IMR-90 (cell line): ENCODE measurements at regions not wholly inside any gene's neighbourhood (a gene's known extent, or its start where the extent isn't known, plus 50 kb on each side); places are given as distances from the start of the nearest gene placed in this dataset.

Source experiments
- BHLHE40 ChIP-seq: fragments of 150-350 bp; IDR thresholded peaks from 2 replicates; pipeline ENCODE4 v1.6.1; 2016; ENCODE audit warnings: mild to moderate bottlenecking, low read depth, low read length
- MAFK ChIP-seq: IDR thresholded peaks from 2 replicates; pipeline ENCODE4 v1.6.1; 2012; ENCODE audit warnings: low read depth, low read length, improper control_type of control experiment
- POLR2A ChIP-seq: IDR thresholded peaks from 2 replicates; pipeline ENCODE4 v1.6.1; 2012; ENCODE audit warnings: mild to moderate bottlenecking, low read depth, low read length
- RAD21 ChIP-seq: IDR thresholded peaks from 2 replicates; pipeline ENCODE4 v1.6.1; 2012; ENCODE audit warnings: low read length, improper control_type of control experiment
- TF ChIP-seq, protein P1 (sequence below): conservative IDR thresholded peaks from 2 replicates; pipeline ENCODE4 v1.5.1; 2012; ENCODE audit warnings: mild to moderate bottlenecking, low read depth, low read length, improper control_type of control experiment
- TF ChIP-seq, protein P2 (sequence below): fragments of 150-350 bp; IDR thresholded peaks from 2 replicates; pipeline ENCODE4 v1.6.1; 2017; ENCODE audit warnings: mild to moderate bottlenecking, antibody characterized with exemption, low read length, low read depth

DNA sequence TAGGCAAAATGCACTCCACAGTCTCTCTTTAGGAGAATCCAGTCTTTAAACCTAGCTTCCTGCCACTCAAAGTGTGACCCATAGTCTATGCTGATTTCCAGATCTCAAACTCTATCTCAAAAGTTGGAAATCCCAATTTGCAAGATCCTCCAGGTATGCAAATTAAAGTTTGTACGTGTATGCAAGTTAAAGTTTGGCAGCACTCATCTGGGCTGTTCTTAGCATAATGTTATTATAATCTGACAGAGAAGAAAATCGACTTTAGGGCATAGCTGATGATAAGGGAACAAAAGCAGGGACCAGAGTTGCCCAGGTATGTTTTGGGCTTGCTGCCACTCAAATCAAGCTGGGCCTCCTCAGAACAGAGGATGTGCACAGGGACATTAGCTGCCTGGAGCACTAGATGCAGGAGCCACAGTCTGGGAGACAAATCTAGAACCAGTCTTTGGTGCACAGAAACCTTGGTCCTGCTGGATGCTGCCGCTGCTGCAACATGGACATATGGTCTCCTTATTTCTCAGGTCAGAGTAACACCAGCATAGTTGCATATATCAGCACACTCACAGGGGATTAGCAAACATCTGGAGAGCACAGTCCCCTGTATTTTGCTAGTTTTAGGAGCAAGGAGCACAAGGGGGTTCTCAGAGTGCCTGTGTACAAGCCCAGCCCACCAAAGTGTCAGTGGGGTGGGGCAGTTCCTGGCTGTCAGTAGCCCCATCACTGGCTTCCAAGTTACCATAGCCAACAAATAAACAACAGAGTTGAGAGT lies 242.6 kb downstream of the TTC32 start:
- TF ChIP-seq, protein P1, sequence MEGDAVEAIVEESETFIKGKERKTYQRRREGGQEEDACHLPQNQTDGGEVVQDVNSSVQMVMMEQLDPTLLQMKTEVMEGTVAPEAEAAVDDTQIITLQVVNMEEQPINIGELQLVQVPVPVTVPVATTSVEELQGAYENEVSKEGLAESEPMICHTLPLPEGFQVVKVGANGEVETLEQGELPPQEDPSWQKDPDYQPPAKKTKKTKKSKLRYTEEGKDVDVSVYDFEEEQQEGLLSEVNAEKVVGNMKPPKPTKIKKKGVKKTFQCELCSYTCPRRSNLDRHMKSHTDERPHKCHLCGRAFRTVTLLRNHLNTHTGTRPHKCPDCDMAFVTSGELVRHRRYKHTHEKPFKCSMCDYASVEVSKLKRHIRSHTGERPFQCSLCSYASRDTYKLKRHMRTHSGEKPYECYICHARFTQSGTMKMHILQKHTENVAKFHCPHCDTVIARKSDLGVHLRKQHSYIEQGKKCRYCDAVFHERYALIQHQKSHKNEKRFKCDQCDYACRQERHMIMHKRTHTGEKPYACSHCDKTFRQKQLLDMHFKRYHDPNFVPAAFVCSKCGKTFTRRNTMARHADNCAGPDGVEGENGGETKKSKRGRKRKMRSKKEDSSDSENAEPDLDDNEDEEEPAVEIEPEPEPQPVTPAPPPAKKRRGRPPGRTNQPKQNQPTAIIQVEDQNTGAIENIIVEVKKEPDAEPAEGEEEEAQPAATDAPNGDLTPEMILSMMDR = no peak
- no peak for TF ChIP-seq POLR2A
- no peak for TF ChIP-seq MAFK
- TF ChIP-seq, protein P2, sequence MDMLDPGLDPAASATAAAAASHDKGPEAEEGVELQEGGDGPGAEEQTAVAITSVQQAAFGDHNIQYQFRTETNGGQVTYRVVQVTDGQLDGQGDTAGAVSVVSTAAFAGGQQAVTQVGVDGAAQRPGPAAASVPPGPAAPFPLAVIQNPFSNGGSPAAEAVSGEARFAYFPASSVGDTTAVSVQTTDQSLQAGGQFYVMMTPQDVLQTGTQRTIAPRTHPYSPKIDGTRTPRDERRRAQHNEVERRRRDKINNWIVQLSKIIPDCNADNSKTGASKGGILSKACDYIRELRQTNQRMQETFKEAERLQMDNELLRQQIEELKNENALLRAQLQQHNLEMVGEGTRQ = no peak
- TF ChIP-seq BHLHE40 = no peak
- no peak for TF ChIP-seq RAD21
